HG03159 (cell line): ENCODE measurements at regions not wholly inside any gene's neighbourhood (a gene's known extent, or its start where the extent isn't known, plus 50 kb on each side); places are given as distances from the start of the nearest gene placed in this dataset.
"Not testable (repeated sequence)": the region's sequence is repeated elsewhere in the genome, so short reads cannot be mapped to it uniquely, and the experiment has no call there.

ENCODE experiments used
- ATAC-seq: cut with Tn5 transposase; IDR thresholded peaks from one replicate; pipeline ENCODE4 v1.9.1; 2021; ENCODE audit warnings: mild to moderate bottlenecking, moderate library complexity; ENCODE audit not compliant: unreplicated experiment

GRCh38 chr4:169898095-169898494, 128.1 kb downstream of the MFAP3L start:
- ATAC-seq = no peak

GRCh38 chr4:169894767-169895166, 131.4 kb downstream of the MFAP3L start:
- not testable (repeated sequence) for ATAC-seq

- no peak for ATAC-seq
These were observed 128.1 kb upstream of the HPF1 start for GRCh38 chr4:169885893-169886292.

GRCh38 chr4:169881769-169882168, 124.0 kb upstream of the HPF1 start:
- ATAC-seq = no peak

GRCh38 chr4:169870507-169870906, 112.8 kb upstream of the HPF1 start:
- no peak for ATAC-seq

GRCh38 chr4:169869490-169869889, 111.7 kb upstream of the HPF1 start:
- ATAC-seq = no peak

GRCh38 chr4:169861593-169861992, 103.8 kb upstream of the HPF1 start:
- no peak for ATAC-seq

GRCh38 chr4:169859366-169860216, 101.8 kb upstream of the HPF1 start:
- ATAC-seq = no peak

GRCh38 chr4:169854090-169854489, 96.3 kb upstream of the HPF1 start:
- no peak for ATAC-seq

GRCh38 chr4:169852481-169852880, 94.7 kb upstream of the HPF1 start:
- ATAC-seq = no peak

GRCh38 chr4:169851750-169852149, 94.0 kb upstream of the HPF1 start:
- no peak for ATAC-seq

- ATAC-seq = no peak
These were observed 91.7 kb upstream of the HPF1 start for GRCh38 chr4:169849456-169849855.

GRCh38 chr4:169848018-169848417, 90.3 kb upstream of the HPF1 start:
- no peak for ATAC-seq

GRCh38 chr4:169847171-169847570, 89.4 kb upstream of the HPF1 start:
- no peak for ATAC-seq

GRCh38 chr4:169846396-169846795, 88.7 kb upstream of the HPF1 start:
- ATAC-seq = no peak

GRCh38 chr4:169841776-169842175, 84.0 kb upstream of the HPF1 start:
- no peak for ATAC-seq

GRCh38 chr4:169840554-169840953, 82.8 kb upstream of the HPF1 start:
- ATAC-seq = no peak

GRCh38 chr4:169828329-169828728, 70.6 kb upstream of the HPF1 start:
- not testable (repeated sequence) for ATAC-seq

- ATAC-seq = no peak
These were observed 69.0 kb upstream of the HPF1 start for GRCh38 chr4:169826634-169827187.

GRCh38 chr4:169823685-169824084, 65.9 kb upstream of the HPF1 start:
- no peak for ATAC-seq

GRCh38 chr4:169821402-169821801, 63.7 kb upstream of the HPF1 start:
- ATAC-seq = no peak

GRCh38 chr4:169818063-169818679, 60.4 kb upstream of the HPF1 start:
- peak; percentile 60 for ATAC-seq
